HG03460 (cell line): ENCODE measurements at regions not wholly inside any gene's neighbourhood (a gene's known extent, or its start where the extent isn't known, plus 50 kb on each side); places are given as distances from the start of the nearest gene placed in this dataset.
"Not testable (repeated sequence)": the region's sequence is repeated elsewhere in the genome, so short reads cannot be mapped to it uniquely, and the experiment has no call there.

Source experiments
- ATAC-seq: cut with Tn5 transposase; IDR thresholded peaks from one replicate; pipeline ENCODE4 v1.9.1; 2021; ENCODE audit not compliant: unreplicated experiment

DNA sequence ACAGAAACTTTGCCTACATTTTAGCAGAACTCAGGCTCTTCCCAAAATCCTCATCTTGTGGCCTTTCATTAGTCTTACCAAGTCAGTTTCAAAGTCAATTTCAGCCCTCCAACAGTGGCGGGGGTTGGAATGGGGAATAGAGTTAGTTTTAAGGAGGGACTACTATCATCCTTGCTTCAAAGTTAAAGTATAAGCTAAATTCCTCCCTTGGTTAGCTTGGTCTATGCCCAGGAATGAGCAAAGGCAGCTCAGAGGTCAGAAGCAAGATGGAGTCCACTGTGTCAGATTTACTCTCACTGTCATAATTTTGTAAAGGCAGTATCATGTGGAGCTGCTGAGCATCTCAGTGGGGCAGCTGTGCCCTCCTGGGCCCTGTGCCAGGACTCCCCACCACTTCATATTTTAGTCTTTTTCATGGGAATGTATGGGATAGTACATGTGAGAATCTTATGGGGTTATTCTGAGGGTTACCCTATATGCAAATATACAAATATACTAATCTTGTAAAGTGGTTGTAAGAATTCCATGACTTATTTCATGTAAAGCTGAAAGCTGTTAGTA is 145.2 kb upstream of the MMADHC start:
- ATAC-seq, result no peak

DNA sequence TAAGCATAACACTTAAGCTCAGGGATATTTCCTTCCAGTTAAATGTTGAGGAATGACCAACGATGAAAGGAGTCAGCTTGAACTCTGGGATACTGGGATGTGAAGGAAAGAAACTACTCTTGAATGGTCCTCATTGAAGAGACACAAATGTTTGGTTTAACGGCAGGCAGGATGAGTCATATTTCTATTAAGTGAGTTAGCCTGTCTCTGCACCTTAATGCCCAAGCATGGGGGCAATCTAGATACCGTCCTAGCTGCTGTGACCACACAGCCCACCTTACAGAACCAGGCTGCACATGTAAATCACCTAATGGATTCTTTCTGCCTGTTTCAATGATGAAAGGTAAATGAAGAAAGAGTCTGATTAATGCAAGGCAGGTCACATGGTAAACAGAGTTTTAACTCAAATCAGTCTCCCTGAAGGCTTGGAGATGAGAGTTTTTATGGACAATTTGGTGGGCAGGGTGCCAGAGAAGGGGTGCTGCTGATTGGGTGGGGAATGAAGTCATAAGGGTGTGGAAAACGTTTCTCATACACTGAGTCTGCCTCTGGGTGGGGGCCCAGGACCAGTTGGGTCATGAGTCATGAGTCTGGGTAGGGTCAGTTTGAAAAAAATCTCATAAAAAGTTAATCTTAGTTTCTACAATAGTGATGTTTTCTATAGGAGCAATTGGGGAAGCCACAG is 144.6 kb upstream of the MMADHC start:
- ATAC-seq, result no peak

DNA sequence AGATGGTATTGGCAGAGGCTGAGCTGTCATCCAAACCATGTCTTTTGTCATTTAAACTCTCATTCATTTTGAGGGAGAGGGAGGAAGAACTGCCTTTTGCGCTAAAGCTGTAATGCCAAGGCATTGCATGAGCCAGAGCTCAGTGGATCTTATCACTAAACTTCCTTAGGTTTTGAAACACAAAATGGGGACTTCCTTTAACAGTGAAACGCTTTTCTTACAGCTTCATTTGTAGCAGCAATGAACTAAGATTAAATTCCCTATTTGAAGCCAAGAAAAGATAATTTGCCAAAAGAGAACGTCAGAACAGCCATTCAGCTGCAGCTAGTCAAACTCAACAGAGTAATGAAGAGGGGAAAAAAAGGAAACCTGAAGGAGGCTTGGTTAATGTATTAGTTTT is 143.5 kb upstream of the MMADHC start:
- ATAC-seq, result no peak

DNA sequence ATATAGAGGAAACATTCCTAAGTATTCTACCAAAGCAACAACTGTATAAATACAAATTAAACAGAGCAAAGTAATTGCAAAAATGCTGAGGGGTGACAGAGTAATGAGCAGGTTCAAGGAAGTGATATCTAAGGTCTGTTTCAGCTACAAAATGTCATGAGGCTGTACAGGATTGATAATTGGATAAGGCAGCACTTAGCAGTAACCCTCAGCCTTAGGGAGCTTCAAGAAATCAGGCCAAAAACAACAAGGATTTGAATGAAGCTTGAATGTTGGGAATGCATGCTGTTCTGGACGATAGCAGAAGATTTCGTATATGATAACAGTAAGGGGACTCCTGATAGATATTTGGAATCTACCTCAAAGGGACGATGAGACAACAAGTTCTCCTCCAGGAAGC is 142.0 kb upstream of the MMADHC start:
- ATAC-seq, result no peak

DNA sequence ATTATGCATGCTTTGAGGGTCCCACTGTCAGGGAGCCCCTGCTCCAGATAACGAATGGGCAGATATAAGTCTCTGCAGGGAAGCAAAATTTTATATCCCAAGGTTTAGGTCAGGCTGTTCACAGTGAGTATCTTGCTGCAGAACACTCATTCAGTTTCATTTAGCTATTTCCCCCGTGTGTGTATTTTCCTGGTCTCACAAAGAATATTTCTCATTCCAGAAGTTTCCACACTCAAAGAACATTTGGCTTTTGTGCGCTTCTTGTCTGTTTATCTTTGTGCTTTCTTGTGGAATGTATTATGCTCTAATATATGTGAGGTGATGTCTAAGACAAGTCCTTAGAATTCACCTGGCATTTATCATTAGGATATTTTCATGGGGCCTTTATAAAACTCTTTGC is 140.4 kb upstream of the MMADHC start:
- no peak for ATAC-seq

DNA sequence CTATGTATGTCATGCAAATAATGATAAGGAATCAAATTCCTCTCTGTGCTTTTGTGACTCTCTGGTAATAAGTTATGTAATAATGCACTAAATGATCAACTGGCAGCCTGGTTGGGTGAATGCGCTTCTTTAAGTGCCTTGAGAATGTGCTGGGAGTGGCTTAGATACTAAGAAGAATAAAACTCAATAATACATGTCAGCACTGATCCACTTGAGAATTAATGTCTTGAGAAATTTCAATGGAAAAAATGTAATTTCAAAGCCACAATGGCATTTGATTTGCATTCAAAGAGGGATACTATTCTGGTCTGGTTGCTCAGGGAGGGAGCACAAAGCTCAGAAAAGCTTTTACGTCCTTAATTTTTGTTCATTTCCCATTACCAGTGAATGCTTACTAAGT is 137.7 kb upstream of the MMADHC start:
- ATAC-seq, result no peak

DNA sequence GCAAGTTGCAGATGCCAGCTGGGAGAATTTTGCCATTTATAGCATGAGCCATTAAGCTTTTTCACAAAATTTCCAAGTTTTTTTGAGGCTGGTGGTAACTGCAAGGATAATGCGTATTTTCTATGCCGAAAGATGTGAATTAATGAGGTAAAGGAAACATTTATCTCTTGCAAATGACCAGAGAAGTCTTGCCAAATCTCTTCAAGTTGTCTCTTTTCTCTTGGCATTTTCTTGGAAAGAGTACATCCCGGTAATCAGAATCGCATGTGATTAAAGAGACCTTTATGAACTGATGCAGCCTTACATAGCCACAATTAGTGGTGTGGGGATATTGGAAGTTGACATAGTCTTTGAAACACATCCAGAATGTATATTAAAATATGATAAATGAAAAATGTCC is 136.5 kb upstream of the MMADHC start:
- ATAC-seq, result no peak

DNA sequence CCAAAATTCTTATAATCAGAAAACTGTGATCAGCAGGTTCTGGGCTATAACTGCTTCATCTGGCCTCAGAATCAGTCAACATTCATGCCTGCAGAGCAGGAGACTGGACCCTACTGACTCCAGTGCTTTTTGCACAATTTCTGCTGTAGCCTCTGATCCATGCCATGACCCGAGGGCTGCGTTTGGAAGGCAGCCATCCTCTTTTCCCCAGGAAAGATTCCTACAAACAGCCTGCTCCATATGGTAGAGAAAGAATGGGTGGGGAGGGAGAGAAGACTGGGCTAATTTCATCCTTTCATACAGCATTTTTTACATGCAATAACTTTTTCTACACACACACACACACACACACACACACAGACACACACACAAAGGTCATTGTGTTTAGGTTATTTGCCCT is 133.0 kb upstream of the MMADHC start:
- ATAC-seq, result no peak

DNA sequence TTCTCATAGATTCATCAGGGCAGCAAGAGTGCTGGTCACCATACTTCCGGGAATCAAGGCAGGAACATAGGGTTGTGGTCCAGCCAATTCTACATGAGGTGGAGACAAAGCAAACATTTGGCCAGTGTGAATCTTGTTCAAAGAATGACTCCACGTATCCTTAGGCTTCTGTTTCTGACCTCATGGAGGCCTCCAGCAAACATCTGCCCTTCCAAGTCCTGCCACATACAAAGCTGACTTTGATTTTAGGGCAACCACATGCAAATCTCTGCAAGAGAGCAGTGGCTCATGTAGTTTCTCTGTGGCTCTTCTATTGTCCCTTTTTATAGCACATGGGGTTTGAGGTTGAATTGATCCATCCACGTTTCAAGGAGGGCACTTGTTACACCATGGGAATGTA is 132.1 kb upstream of the MMADHC start:
- no peak for ATAC-seq

DNA sequence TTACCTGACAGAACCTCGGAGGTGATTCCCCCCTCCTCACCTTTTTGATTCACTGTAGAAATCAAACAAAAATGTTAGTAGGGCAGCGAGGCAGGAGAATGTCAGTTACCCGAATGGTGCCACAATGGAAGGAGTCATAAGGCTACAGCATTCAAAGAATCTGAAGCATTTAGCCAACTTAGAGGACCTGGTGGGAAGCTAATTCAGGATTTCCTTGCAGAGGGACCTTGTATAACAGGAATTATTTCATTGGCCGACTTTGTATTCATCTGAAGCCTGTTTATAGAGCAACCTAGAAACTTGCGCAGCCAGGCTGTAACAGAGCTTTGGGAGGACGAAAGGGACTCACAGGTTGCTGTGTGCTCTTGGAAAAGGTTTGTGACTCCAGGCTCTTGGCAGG is 129.1 kb upstream of the MMADHC start:
- ATAC-seq, result no peak

DNA sequence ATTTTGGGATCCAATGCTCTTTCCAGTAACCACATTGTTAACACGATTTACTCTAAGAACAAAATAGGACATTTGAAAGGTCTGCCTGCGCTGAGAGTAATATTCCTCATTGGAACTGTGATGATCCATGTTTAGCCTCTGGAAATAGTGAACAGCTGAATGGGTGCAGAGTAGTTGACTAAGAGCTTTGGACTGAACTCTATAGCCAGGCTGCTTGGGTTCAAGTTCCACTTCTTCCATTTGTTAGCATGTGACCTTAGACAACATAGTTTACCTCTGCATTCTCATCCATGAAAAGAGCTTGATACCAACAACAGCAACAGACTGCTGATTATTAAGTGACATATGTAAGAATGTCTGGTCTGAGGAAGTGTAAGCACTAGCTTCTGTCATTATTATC is 128.3 kb upstream of the MMADHC start:
- no peak for ATAC-seq

DNA sequence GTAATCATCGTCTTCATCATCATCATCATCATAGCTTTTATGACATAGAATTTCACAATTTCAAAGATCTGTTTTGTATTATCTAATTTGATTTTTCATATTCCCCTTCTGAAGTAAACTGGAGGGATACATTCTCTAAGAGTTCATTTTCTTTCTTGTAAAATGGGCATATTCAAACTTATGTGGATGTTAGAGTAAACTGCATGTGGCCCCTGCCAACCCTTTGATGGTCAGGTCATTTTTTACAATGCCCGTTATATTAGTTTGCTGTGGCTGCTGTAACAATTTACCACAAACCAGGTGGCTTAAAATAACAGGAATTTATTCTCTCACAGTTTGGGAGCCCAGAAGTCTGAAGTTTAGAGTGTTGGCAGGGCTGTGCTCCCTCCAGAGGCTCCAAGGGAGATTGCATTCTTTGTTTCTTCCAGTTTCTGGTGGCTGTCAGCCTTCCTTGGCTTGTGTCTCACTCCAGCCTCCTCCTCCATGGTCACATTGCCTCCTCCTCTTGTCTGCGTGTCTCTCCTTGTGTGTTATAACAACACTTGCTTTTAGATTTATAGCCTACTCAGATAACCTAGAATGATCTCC is 127.5 kb upstream of the MMADHC start:
- no peak for ATAC-seq

DNA sequence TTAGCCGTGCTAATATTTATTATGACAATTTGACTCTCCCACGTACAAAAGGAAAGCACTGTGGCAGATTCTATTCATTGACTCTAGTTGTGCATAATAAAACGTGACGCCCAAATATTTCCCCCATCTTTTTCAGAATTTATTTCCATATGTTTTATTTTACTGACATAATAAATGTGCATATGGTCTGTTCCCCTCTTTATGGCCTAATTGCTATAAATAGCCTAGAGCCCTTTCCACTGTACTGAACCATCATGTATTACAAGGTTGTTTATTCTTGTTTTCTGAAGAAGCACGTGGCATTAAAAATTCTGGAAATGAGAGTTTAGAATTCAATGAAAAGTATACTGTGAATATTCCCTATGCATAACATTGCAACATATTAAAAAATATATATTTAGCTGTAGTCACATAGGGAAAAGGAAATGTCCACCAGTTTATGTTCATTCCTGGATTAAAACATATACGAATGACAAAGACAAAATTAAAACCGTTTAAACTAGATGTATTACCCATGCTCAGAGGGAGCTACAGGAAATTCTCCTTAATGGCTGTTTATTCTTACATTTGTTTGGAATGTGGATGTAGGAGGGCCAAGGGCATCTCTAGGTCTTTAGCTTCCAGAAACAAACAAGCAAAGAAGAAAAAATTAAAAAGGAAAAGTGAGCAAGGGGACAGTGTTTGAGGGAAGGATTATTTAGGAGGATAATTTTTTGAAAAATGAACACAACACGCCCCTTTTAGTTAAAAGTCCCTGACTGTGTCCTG is 122.1 kb upstream of the MMADHC start:
- ATAC-seq, result no peak

DNA sequence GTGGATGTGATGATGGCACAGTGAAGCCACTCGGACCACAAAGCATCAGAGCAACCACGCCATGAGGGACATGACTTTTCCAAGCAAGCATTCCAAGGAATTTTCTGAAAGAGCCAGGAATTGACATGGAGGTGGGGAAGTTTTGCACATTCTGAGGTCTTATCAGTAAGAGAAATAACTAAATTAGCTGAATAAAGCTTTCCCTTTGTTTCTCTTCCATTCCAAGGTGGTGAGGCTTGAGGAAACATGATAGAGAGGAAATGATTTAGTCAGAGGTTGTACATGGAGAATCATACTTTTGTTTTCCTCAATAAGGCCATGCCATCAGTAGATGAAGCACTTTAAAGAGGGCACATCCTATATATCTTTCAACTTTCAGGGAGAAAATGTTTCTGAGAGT is 115.7 kb upstream of the MMADHC start:
- no peak for ATAC-seq

DNA sequence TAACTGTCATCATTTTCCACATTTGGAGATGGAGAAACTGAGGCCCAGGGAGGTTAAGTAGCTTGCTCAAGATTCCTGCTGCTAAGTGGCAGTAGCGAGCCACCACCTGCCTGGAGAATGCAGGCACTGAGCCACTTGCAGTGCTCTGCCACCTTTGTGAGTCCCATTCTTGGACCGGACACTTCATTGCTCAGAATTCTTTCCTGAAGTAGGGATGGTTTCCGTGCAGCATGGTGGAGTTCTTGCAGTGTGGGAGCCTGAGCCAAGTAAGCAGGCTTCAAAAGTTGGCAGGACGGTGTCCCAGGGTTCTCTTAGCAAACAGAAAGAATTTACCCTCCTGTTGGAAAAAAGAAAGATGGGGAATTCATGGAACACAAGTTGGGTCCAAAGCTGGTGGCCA is 115.0 kb upstream of the MMADHC start:
- ATAC-seq, result no peak

DNA sequence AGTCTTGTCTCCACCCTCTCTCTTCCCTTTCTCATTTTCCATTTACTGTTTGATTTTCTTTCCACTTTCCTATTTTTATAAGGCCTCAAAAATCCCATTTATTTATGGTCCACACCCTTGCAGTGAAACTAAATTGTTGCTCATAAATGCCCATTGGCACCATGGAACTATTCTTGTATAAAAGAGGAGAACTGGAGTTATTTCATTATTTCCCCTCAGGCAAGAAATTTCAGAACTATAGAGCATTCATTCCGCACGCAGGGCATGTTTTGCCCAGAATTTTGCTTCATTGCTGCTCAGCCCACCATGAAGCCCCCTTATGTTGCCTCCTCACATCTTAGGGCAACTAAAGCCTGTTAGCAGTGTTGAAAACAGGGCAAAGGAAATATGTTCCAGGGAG is 113.7 kb upstream of the MMADHC start:
- ATAC-seq, result no peak

DNA sequence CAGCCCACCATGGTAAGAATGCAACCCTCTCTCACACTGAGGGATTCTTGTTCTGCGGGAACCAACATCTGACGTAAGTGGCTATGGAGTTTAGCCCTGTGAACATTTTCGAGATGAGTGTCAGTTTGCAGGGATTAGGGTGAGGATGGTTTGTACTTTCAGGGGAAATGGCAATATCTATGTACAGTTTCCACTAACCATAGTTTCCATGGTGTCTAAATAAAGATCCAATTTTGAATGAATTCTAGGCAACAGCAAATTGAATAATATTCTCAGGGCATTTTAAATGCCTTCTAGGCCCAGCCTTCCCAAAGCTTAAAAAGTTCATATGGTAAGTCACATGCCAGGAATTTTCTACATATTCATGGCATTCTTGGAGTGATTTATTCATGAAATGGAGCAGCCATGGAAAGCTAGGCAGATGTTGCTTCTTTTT is 105.4 kb upstream of the MMADHC start:
- no peak for ATAC-seq

DNA sequence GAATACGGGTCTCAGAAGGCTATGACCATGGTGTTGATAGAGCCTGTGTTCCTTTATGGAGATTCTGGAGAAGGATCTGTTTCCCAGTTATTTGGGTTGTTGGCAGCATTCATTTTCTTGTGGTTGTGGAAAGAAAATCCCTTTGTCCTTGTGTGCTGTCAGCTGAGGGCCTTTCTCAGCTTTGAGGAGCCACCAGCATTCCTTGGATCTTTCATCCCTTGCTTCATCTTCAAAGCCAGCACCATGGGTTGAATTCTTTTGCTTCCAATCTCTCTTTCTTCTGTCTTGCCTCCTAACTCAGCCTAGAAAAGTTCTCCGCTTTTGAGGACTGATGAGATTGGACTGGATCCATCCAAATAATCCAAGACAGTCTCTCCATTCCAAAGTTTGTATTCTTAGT is 103.2 kb upstream of the MMADHC start:
- no peak for ATAC-seq

DNA sequence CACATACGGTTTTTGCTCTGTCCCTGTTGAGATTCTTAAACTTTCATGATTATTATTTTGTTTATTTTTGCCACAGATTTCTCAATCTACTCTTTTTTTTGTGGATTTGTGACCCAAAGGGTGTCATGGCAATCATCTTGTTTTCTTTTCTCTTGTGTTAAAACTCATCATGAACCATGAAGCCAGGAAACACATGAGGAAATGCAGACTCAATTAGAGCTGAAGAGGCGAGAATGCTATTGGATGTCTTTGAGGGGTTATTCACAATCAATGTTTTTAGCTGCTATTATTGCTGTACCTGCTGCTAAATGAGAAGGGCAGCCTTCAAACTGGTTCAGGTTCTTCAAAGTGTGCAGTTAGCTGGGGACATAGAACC is 99.5 kb upstream of the MMADHC start:
- ATAC-seq, result no peak

DNA sequence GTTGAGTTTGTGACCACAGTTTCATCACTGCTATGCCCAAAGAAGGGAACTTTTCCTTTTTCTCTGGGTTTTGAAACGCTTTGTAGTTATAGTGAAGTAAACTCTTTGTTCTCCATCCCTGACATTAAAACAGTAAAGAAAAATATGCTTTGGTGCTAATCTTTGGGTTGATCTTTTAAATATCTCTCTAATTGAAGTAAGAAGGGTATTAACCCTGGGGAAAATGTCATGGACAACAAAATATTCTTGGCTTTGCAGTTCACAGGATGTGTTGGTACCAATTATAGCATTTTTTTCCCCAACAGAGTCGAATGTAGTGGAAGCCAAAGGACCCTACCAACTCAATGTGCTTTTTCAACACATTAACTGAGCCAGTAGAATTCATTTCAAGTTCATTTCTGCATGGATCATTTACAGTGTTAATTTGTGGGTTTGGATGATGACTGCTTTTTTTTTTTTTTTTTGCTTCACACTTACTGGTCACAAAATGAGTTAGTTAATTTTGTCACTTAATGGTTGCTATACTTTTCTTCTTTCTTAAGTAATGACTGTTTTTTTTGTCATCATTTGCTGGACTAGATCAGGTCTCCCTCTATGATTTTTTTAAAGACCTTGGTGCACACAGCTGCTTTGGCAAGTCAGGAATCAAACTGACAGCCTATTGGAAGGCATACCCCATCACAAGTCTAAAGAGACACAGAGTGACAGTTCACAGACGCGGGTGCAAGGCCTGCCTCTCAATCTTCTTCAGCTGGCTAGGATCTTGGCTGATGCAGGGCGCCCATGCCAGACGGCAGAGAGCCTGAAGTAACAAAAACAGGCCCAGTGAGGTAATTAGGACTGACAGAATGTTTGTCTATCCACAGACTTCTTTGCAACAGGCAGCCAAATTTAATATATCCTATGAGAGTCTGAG is 98.8 kb upstream of the MMADHC start:
- no peak for ATAC-seq

DNA sequence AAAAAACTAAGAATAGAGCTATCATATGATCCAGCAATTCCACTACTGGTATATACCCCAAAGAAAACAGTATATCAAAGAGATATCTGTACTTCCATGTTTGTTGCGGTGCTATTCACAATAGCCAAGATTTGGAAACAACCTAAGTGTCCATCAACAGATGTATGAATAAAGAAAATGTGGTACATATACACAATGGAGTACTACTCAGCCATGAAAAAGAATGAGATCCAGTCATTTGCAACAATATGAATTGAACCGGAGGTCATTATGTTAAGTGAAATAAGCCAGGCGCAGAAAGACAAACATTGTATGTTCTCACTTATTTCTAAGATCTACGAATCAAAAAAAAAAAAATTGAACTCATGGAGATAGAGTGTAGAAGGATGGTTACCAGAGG is 97.8 kb upstream of the MMADHC start:
- ATAC-seq, result not testable (repeated sequence)
